ENCODE measurements at regions not wholly inside any gene's neighbourhood (a gene's known extent, or its start where the extent isn't known, plus 50 kb on each side); places are given as distances from the start of the nearest gene placed in this dataset.
"Not testable (repeated sequence)": the region's sequence is repeated elsewhere in the genome, so short reads cannot be mapped to it uniquely, and the experiment has no call there.

- DNase-seq (no peak), ATAC-seq (replicated peaks) (no peak)
- no peaks in the 10 kb centered on the region for H3K9me3 Mint-ChIP-seq
- H3K4me3 Mint-ChIP-seq, result no peak overlapping the region
- no peaks in the 10 kb centered on the region for H3K36me3 Mint-ChIP-seq (ENCODE audit: insufficient read depth)
- peaks cover 0 to 2% of the 10 kb centered on the region in 2 donors for H3K4me1 Mint-ChIP-seq (ENCODE audit: low read depth in 2 of 2)
- H3K27ac Mint-ChIP-seq, result no peak overlapping the region
- peaks cover 27 to 31% of the 10 kb centered on the region in 2 donors for H3K27me3 Mint-ChIP-seq
Observed at GRCh38 chr1:224041032-224041431, 72.9 kb upstream of the FBXO28 start.

- peaks cover 27 to 31% of the 10 kb centered on the region in 2 donors for H3K27me3 Mint-ChIP-seq
- not testable (repeated sequence) for H3K9me3 Mint-ChIP-seq; ATAC-seq (replicated peaks); H3K4me1 Mint-ChIP-seq (ENCODE audit: low read depth in 2 of 2); H3K36me3 Mint-ChIP-seq (ENCODE audit: insufficient read depth); H3K27ac Mint-ChIP-seq; DNase-seq; H3K4me3 Mint-ChIP-seq
Observed at GRCh38 chr1:224040423-224040822, 73.5 kb upstream of the FBXO28 start.

GRCh38 chr1:224040006-224040405 lies 73.9 kb upstream of the FBXO28 start:
- not testable (repeated sequence) for ATAC-seq (replicated peaks)

GRCh38 chr1:224038832-224039231 lies 75.1 kb upstream of the FBXO28 start:
- not testable (repeated sequence) for H3K27ac Mint-ChIP-seq; ATAC-seq (replicated peaks); H3K4me3 Mint-ChIP-seq; H3K9me3 Mint-ChIP-seq; H3K36me3 Mint-ChIP-seq (ENCODE audit: insufficient read depth); H3K4me1 Mint-ChIP-seq (ENCODE audit: low read depth in 2 of 2); DNase-seq
- peaks cover 20 to 21% of the 10 kb centered on the region in 2 donors for H3K27me3 Mint-ChIP-seq

More at GRCh38 chr1:224040006-224040405, 73.9 kb upstream of the FBXO28 start:
- not testable (repeated sequence) for H3K4me1 Mint-ChIP-seq (ENCODE audit: low read depth in 2 of 2); DNase-seq; H3K4me3 Mint-ChIP-seq; H3K27ac Mint-ChIP-seq; H3K36me3 Mint-ChIP-seq (ENCODE audit: insufficient read depth); H3K9me3 Mint-ChIP-seq
- H3K27me3 Mint-ChIP-seq, result peaks cover 27 to 31% of the 10 kb centered on the region in 2 donors

GRCh38 chr1:224037362-224037761 lies 76.5 kb upstream of the FBXO28 start:
- H3K9me3 Mint-ChIP-seq; H3K27ac Mint-ChIP-seq; H3K36me3 Mint-ChIP-seq (ENCODE audit: insufficient read depth); DNase-seq; H3K4me1 Mint-ChIP-seq (ENCODE audit: low read depth in 2 of 2); H3K4me3 Mint-ChIP-seq; ATAC-seq (replicated peaks): not testable (repeated sequence)
- H3K27me3 Mint-ChIP-seq, result peaks cover 14 to 15% of the 10 kb centered on the region in 2 donors

GRCh38 chr1:224032608-224033276 lies 81.2 kb upstream of the FBXO28 start:
- H3K4me1 Mint-ChIP-seq (ENCODE audit: low read depth in 2 of 2); DNase-seq; H3K9me3 Mint-ChIP-seq; ATAC-seq (replicated peaks); H3K27me3 Mint-ChIP-seq; H3K36me3 Mint-ChIP-seq (ENCODE audit: insufficient read depth); H3K4me3 Mint-ChIP-seq: not testable (repeated sequence)
- H3K27ac Mint-ChIP-seq, result peak overlapping the region in 1 of 2 donors; percentile 10

- not testable (repeated sequence) for H3K9me3 Mint-ChIP-seq; ATAC-seq (replicated peaks); H3K36me3 Mint-ChIP-seq (ENCODE audit: insufficient read depth)
Observed at GRCh38 chr1:224031986-224032385, 81.9 kb upstream of the FBXO28 start.

GRCh38 chr1:224030257-224030656 lies 83.7 kb upstream of the FBXO28 start:
- DNase-seq; ATAC-seq (replicated peaks): not testable (repeated sequence)

More at GRCh38 chr1:224031986-224032385, 81.9 kb upstream of the FBXO28 start:
- not testable (repeated sequence) for DNase-seq; H3K27ac Mint-ChIP-seq; H3K4me1 Mint-ChIP-seq (ENCODE audit: low read depth in 2 of 2); H3K27me3 Mint-ChIP-seq; H3K4me3 Mint-ChIP-seq

GRCh38 chr1:224029286-224030025 lies 84.5 kb upstream of the FBXO28 start:
- H3K27me3 Mint-ChIP-seq; H3K36me3 Mint-ChIP-seq (ENCODE audit: insufficient read depth); H3K4me3 Mint-ChIP-seq; H3K4me1 Mint-ChIP-seq (ENCODE audit: low read depth in 2 of 2); H3K27ac Mint-ChIP-seq; ATAC-seq (replicated peaks); H3K9me3 Mint-ChIP-seq; DNase-seq: not testable (repeated sequence)

More at GRCh38 chr1:224030257-224030656, 83.7 kb upstream of the FBXO28 start:
- H3K27ac Mint-ChIP-seq; H3K4me3 Mint-ChIP-seq; H3K36me3 Mint-ChIP-seq (ENCODE audit: insufficient read depth); H3K27me3 Mint-ChIP-seq; H3K4me1 Mint-ChIP-seq (ENCODE audit: low read depth in 2 of 2); H3K9me3 Mint-ChIP-seq: not testable (repeated sequence)

GRCh38 chr1:224028802-224029201 lies 85.1 kb upstream of the FBXO28 start:
- not testable (repeated sequence) for H3K27ac Mint-ChIP-seq; H3K4me1 Mint-ChIP-seq (ENCODE audit: low read depth in 2 of 2); H3K9me3 Mint-ChIP-seq; DNase-seq; H3K4me3 Mint-ChIP-seq; H3K36me3 Mint-ChIP-seq (ENCODE audit: insufficient read depth); ATAC-seq (replicated peaks); H3K27me3 Mint-ChIP-seq

- H3K27me3 Mint-ChIP-seq; H3K4me3 Mint-ChIP-seq; H3K9me3 Mint-ChIP-seq; DNase-seq; H3K27ac Mint-ChIP-seq; ATAC-seq (replicated peaks); H3K4me1 Mint-ChIP-seq (ENCODE audit: low read depth in 2 of 2); H3K36me3 Mint-ChIP-seq (ENCODE audit: insufficient read depth): not testable (repeated sequence)
Observed at GRCh38 chr1:224023122-224023521, 90.8 kb upstream of the FBXO28 start.

GRCh38 chr1:224022249-224022970 lies 91.5 kb upstream of the FBXO28 start:
- DNase-seq; H3K4me1 Mint-ChIP-seq (ENCODE audit: low read depth in 2 of 2); ATAC-seq (replicated peaks); H3K27ac Mint-ChIP-seq; H3K36me3 Mint-ChIP-seq (ENCODE audit: insufficient read depth); H3K4me3 Mint-ChIP-seq; H3K27me3 Mint-ChIP-seq; H3K9me3 Mint-ChIP-seq: not testable (repeated sequence)

GRCh38 chr1:224019866-224020265 lies 94.0 kb upstream of the FBXO28 start:
- not testable (repeated sequence) for H3K9me3 Mint-ChIP-seq; ATAC-seq (replicated peaks); DNase-seq; H3K4me3 Mint-ChIP-seq; H3K4me1 Mint-ChIP-seq (ENCODE audit: low read depth in 2 of 2); H3K27me3 Mint-ChIP-seq; H3K27ac Mint-ChIP-seq; H3K36me3 Mint-ChIP-seq (ENCODE audit: insufficient read depth)

All from effector memory CD8-positive, alpha-beta T cell (primary cell).